Hematopoietic multipotent progenitor cell treated with erythropoietin and hydrocortisone succinate and interleukin-3 and kit ligand, for 6 days (in vitro differentiated cells): ENCODE measurements at regions not wholly inside any gene's neighbourhood (a gene's known extent, or its start where the extent isn't known, plus 50 kb on each side); places are given as distances from the start of the nearest gene placed in this dataset.

Experiments
- DNase-seq: peaks from one replicate; pipeline ENCODE4 v3.0.0-alpha.2; 2015

- DNase-seq, result no peak
Observed at GRCh38 chr5:147170603-147171002, 64.2 kb upstream of the STK32A start.

DNA sequence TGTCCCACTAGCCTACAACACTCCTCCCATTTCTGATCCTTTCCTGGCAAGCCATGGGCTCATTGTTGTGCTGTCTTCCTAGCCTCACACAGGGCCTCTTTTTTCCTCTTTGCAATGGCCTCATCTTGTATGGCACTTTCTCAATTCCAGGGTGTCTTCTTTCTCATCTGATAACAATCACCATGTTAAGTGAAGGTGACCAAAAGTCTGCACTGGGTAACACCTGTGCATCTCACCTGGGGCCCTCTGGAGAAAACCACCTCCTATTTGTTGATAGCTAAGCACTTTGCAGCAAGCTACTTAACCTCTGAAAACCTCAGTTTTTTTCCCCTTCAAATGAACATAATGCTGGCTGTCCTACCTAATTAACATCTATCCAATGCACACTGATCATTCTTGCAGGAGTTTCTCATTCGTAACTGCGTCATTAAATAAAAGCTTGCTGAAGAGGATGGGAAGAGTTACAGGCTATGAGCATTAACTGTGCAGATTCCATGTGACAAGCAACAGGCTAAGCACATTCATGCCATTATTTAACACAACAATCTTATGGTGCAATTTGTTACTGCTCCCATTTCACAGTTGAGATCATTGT, 60.1 kb upstream of the STK32A start:
- no peak for DNase-seq

DNA sequence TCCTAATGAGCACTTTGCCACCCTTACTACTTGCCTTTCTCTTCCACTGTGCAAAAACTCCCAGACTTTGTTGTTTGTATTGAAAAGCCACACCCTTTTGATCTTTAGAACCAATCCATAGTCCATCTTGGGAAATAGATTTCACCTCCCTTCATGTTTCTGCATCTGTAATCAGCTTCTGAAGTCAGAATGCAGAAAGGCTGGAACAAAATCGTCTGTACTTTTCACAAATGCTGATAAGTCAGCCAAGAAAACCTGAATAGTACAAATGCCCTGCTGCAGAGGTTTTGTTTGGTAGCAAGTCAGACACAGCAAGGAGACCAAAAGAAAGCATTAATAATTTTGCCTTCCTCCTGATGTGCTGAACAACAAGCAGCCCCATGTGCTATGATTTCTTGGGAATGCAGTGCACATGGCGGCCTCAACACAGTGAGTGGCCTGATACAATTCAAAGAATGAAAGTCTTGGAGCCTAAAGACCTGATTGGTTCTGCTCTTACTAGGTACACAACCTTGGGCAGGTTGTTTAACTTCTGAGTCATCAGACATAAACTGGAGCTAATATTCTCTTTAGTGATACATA, 59.2 kb upstream of the STK32A start:
- no peak for DNase-seq

DNA sequence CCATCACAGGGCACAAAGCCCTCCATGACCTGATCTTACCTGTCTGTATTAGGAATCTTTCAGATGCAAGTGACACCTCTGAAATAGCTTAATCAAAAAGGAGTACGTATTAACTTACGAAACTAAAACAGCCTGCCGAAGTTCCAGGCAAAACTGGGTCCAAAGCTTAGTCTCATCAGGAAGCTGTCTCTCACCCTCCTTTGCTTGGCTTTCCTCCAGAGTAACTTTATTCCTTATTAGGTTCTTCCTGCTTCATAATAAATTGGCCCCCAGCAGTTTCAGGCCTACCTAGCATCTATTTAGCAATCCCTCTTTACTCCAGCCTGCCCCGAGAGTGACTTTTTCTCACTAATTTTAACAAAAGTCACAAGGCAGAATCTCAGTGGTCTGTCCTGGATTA, 58.4 kb upstream of the STK32A start:
- DNase-seq, result no peak

GRCh38 chr5:147177125-147177840, 57.5 kb upstream of the STK32A start:
- DNase-seq, result no peak

DNA sequence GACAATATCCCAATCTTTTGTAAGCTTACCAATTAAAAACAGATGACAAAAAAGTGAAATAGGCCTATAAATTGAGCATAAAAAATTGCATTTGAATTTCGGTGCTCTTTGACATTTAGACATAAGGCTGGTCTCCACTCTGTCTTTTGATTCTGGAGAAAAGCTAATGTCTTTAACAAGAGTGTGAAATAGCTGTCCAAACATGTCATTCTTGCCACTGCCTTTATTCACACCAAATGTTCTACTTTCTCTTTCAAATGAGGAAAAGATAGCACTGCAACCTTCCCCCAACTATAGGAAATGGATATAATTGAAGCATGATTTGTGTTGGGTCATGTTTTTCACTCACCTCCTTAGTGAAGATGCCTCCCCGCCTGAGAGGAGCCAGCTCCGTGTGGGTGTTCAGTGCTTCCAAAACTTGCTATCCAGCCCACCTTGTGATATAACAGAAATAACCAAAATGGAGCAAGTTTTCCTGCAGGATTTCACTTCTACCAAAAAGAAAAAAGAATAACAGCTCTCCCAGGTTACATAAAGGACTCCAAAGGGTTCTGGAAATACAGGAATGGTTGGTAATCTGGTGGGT, 55.2 kb upstream of the STK32A start:
- DNase-seq, result no peak

DNA sequence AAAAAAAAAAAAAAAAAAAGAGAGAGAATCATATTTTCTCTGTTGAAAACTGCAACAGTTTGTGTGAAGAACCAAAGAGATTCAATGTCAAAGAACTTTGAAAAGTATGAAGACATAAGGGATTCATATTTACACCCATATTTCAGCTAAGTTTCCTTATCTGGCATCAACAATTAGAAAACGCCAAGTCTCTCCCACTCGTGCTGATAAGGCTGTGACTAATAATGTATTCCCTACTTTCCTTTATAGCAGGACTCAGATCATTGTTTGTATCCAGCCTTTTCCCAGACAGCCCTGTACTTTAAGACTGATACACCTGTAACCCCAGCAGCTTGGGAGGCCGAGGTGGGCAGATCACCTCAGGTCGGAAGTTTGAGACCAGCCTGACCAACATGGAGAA, 54.1 kb upstream of the STK32A start:
- no peak for DNase-seq
